Osteocyte (in vitro differentiated cells): ENCODE measurements at regions not wholly inside any gene's neighbourhood (a gene's known extent, or its start where the extent isn't known, plus 50 kb on each side); places are given as distances from the start of the nearest gene placed in this dataset.

Experiments
- DNase-seq: peaks from one replicate; pipeline ENCODE4 v3.0.0; 2021; ENCODE audit warnings: mixed read lengths; ENCODE audit not compliant: unreplicated experiment; ENCODE audit errors: extremely low spot score
- H3K27ac Mint-ChIP-seq: one replicate; pipeline ENCODE4 v1.8.0; 2021; ENCODE audit warnings: mild to moderate bottlenecking, mixed read lengths; ENCODE audit not compliant: unreplicated experiment
- H3K27me3 Mint-ChIP-seq: one replicate; pipeline ENCODE4 v1.8.0; 2021; ENCODE audit warnings: mixed read lengths; ENCODE audit not compliant: unreplicated experiment
- H3K36me3 Mint-ChIP-seq: one replicate; pipeline ENCODE4 v1.8.0; 2021; ENCODE audit warnings: mixed read lengths; ENCODE audit not compliant: unreplicated experiment
- H3K4me1 Mint-ChIP-seq: one replicate; pipeline ENCODE4 v1.8.0; 2021; ENCODE audit warnings: mixed read lengths; ENCODE audit not compliant: unreplicated experiment
- H3K4me3 Mint-ChIP-seq: one replicate; pipeline ENCODE4 v1.8.0; 2021; ENCODE audit warnings: mild to moderate bottlenecking, moderate library complexity, mixed read lengths; ENCODE audit not compliant: unreplicated experiment
- H3K9me3 Mint-ChIP-seq: one replicate; pipeline ENCODE4 v1.8.0; 2021; ENCODE audit warnings: mixed read lengths; ENCODE audit not compliant: unreplicated experiment
- CTCF ChIP-seq: fragments of 200-600 bp; sonication (generic); IDR thresholded peaks from 2 replicates; pipeline ENCODE4 v1.5.0; 2021; ENCODE audit warnings: antibody characterized with exemption, mild to moderate bottlenecking, moderate library complexity

- no peak for DNase-seq
- no peak overlapping the region for H3K4me3 Mint-ChIP-seq
Observed at GRCh38 chr5:143739746-143740145, 72.2 kb upstream of the HMHB1 start.

GRCh38 chr5:143738417-143739401 lies 73.3 kb upstream of the HMHB1 start:
- no peak for TF ChIP-seq CTCF
- Mint-ChIP-seq H3K4me1 (peaks cover under 1% of the 10 kb centered on the region), H3K4me3 (no peak overlapping the region), H3K9me3 (no peaks in the 10 kb centered on the region), H3K36me3 (no peaks in the 10 kb centered on the region), H3K27me3 (no peaks in the 10 kb centered on the region), H3K27ac (no peak overlapping the region)
- no peak for DNase-seq

More at GRCh38 chr5:143739746-143740145, 72.2 kb upstream of the HMHB1 start:
- Mint-ChIP-seq H3K27me3 (no peaks in the 10 kb centered on the region), H3K4me1 (peaks cover 6% of the 10 kb centered on the region), H3K9me3 (no peaks in the 10 kb centered on the region), H3K36me3 (no peaks in the 10 kb centered on the region), H3K27ac (no peak overlapping the region)
- TF ChIP-seq CTCF, result no peak

- TF ChIP-seq CTCF, result no peak
- no peaks in the 10 kb centered on the region for H3K4me1 Mint-ChIP-seq
- H3K9me3 Mint-ChIP-seq, result no peaks in the 10 kb centered on the region
- H3K4me3 Mint-ChIP-seq, result no peak overlapping the region
- DNase-seq, result no peak
- no peaks in the 10 kb centered on the region for H3K36me3 Mint-ChIP-seq
- H3K27ac Mint-ChIP-seq, result no peak overlapping the region
- peaks cover 2% of the 10 kb centered on the region for H3K27me3 Mint-ChIP-seq
Observed at GRCh38 chr5:143737062-143737461, 74.9 kb upstream of the HMHB1 start.

GRCh38 chr5:143734456-143734780 lies 77.5 kb upstream of the HMHB1 start:
- no peaks in the 10 kb centered on the region for H3K36me3 Mint-ChIP-seq
- no peak for TF ChIP-seq CTCF
- H3K9me3 Mint-ChIP-seq, result peaks cover under 1% of the 10 kb centered on the region
- no peak overlapping the region for H3K27ac Mint-ChIP-seq
- no peak overlapping the region for H3K4me3 Mint-ChIP-seq
- DNase-seq, result no peak
- no peaks in the 10 kb centered on the region for H3K4me1 Mint-ChIP-seq
- H3K27me3 Mint-ChIP-seq, result peaks cover 5% of the 10 kb centered on the region

- H3K27me3 Mint-ChIP-seq, result peaks cover 5% of the 10 kb centered on the region
- H3K27ac Mint-ChIP-seq, result no peak overlapping the region
- no peak overlapping the region for H3K4me3 Mint-ChIP-seq
- DNase-seq, result no peak
- H3K36me3 Mint-ChIP-seq, result no peaks in the 10 kb centered on the region
- TF ChIP-seq CTCF, result no peak
- peaks cover 4% of the 10 kb centered on the region for H3K9me3 Mint-ChIP-seq
- no peaks in the 10 kb centered on the region for H3K4me1 Mint-ChIP-seq
Observed at GRCh38 chr5:143733665-143734455, 78.1 kb upstream of the HMHB1 start.
